ENCODE measurements at regions not wholly inside any gene's neighbourhood (a gene's known extent, or its start where the extent isn't known, plus 50 kb on each side); places are given as distances from the start of the nearest gene placed in this dataset.

DNA sequence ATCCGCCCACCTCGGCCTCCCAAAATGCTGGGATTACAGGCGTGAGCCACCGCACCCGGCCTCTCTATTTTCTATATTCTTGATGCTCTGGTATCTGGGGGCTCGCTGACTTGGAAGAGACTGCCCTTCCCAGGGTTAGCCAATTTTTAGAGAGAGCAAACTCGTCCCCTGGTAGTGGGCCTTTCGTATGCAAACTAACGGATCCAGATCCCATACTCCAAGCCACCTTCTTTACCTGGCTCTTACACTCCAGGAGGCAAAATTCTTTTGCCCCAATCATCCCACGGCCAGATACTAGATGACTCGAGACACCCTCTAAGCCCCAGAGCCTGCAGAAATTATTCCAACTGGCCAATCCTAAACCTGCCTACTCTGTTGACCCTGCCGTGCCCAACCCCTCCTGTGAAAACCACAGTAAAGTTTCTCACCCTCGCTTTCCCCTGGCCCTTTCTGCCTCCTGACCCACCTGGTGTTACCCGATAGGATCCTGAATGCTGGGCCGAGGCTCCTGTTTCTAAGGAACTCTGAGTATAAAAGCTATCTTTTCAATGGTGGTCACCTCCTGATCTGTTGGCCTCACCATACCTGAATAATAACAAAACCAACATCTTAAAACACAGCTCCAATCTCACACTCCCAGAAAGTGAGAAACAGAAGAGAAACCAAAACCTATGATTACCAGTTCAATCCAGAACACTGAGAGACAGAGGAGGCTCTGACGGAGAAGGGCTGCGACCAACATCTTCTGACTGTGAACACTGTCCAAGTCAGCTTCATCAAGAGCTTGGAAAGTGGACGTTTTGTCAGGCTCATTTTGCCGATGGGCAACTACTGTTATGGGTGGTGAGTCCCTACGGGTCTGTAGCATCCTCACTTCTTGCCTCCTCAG is 57.6 kb upstream of the ZNF532 start:
- ChIA-PET POLR2A (no interaction called here), CTCF (ENCODE audit: low intra/inter-chr PET ratio) (no interaction called here)
- no peak for ATAC-seq
- Histone ChIP-seq H3K4me1 (replicated peaks in 1 of 2; ENCODE audit: control insufficient read depth in 2 of 2, insufficient read depth in 2 of 2, low read length in 2 of 2) (no peaks in the 10 kb centered on the region), H3K4me3 (no peak overlapping the region), H3K9me3 (replicated peaks; ENCODE audit: control insufficient read depth, insufficient read depth, low read depth, low read length) (no peaks in the 10 kb centered on the region), H3K27me3 (ENCODE audit: control insufficient read depth in 2 of 2, insufficient read depth in 2 of 2, low read length in 2 of 2) (no peaks in the 10 kb centered on the region), H3K79me2 (ENCODE audit: control insufficient read depth, insufficient read depth, low read length) (no peaks in the 10 kb centered on the region), H3K9ac (ENCODE audit: insufficient read depth in 1 of 2, low read depth in 2 of 2, low read length in 2 of 2) (no peak overlapping the region), H3K4me2 (ENCODE audit: insufficient read depth, low read length) (no peak overlapping the region), H3K9me1 (ENCODE audit: control insufficient read depth, insufficient read depth, low read length) (no peaks in the 10 kb centered on the region), H3K36me3 (ENCODE audit: control insufficient read depth, insufficient read depth, low read length) (no peaks in the 10 kb centered on the region), H3K27ac (ENCODE audit: extremely low read depth, low read depth, low read length) (no peak overlapping the region), H4K20me1 (replicated peaks; ENCODE audit: control insufficient read depth, insufficient read depth, low read length) (no peaks in the 10 kb centered on the region), H2AFZ (ENCODE audit: low read depth, low read length) (no peak overlapping the region)
- no TSS peak for BruUV-seq (replicated peaks)
- in situ Hi-C loops (cut with MboI) (no loop called here), intact Hi-C loops (cut with micrococcal nuclease) (no loop called here)
- no peak for DNase-seq (ENCODE audit: extremely low read depth in 1 of 4, low spot score in 3 of 4)
- under 1% methylated on average over 14 of the region's 20 CpGs for WGBS (ENCODE audit: insufficient coverage, low coverage, missing lambda C conversion rate)
- FAIRE-seq = no peak
- no peak for TF ChIP-seq KAT8 (IDR thresholded peaks at IDR 0.05; ENCODE audit: low read depth)
- TF ChIP-seq, protein P1, sequence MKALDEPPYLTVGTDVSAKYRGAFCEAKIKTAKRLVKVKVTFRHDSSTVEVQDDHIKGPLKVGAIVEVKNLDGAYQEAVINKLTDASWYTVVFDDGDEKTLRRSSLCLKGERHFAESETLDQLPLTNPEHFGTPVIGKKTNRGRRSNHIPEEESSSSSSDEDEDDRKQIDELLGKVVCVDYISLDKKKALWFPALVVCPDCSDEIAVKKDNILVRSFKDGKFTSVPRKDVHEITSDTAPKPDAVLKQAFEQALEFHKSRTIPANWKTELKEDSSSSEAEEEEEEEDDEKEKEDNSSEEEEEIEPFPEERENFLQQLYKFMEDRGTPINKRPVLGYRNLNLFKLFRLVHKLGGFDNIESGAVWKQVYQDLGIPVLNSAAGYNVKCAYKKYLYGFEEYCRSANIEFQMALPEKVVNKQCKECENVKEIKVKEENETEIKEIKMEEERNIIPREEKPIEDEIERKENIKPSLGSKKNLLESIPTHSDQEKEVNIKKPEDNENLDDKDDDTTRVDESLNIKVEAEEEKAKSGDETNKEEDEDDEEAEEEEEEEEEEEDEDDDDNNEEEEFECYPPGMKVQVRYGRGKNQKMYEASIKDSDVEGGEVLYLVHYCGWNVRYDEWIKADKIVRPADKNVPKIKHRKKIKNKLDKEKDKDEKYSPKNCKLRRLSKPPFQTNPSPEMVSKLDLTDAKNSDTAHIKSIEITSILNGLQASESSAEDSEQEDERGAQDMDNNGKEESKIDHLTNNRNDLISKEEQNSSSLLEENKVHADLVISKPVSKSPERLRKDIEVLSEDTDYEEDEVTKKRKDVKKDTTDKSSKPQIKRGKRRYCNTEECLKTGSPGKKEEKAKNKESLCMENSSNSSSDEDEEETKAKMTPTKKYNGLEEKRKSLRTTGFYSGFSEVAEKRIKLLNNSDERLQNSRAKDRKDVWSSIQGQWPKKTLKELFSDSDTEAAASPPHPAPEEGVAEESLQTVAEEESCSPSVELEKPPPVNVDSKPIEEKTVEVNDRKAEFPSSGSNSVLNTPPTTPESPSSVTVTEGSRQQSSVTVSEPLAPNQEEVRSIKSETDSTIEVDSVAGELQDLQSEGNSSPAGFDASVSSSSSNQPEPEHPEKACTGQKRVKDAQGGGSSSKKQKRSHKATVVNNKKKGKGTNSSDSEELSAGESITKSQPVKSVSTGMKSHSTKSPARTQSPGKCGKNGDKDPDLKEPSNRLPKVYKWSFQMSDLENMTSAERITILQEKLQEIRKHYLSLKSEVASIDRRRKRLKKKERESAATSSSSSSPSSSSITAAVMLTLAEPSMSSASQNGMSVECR (CRISPR knock-in tag; IDR thresholded peaks at IDR 0.05) = no peak
- TF ChIP-seq SMARCC2 (IDR thresholded peaks at IDR 0.05; ENCODE audit: low read depth) = no peak
- no peak for TF ChIP-seq MED1 (CRISPR knock-in tag; IDR thresholded peaks at IDR 0.05; ENCODE audit: borderline replicate concordance)
- TF ChIP-seq, protein P2, sequence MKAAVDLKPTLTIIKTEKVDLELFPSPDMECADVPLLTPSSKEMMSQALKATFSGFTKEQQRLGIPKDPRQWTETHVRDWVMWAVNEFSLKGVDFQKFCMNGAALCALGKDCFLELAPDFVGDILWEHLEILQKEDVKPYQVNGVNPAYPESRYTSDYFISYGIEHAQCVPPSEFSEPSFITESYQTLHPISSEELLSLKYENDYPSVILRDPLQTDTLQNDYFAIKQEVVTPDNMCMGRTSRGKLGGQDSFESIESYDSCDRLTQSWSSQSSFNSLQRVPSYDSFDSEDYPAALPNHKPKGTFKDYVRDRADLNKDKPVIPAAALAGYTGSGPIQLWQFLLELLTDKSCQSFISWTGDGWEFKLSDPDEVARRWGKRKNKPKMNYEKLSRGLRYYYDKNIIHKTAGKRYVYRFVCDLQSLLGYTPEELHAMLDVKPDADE (conservative IDR thresholded peaks at IDR 0.05; ENCODE audit: control insufficient read depth, low read depth, low read length) = no peak
- TF ChIP-seq, protein P3, sequence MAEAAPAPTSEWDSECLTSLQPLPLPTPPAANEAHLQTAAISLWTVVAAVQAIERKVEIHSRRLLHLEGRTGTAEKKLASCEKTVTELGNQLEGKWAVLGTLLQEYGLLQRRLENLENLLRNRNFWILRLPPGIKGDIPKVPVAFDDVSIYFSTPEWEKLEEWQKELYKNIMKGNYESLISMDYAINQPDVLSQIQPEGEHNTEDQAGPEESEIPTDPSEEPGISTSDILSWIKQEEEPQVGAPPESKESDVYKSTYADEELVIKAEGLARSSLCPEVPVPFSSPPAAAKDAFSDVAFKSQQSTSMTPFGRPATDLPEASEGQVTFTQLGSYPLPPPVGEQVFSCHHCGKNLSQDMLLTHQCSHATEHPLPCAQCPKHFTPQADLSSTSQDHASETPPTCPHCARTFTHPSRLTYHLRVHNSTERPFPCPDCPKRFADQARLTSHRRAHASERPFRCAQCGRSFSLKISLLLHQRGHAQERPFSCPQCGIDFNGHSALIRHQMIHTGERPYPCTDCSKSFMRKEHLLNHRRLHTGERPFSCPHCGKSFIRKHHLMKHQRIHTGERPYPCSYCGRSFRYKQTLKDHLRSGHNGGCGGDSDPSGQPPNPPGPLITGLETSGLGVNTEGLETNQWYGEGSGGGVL (CRISPR knock-in tag; IDR thresholded peaks at IDR 0.05) = no peak
- TF ChIP-seq CBX3 (IDR thresholded peaks at IDR 0.05; ENCODE audit: borderline replicate concordance in 1 of 2, low read length in 2 of 2) = no peak
- no peak for TF ChIP-seq ZNF586 (CRISPR knock-in tag; conservative IDR thresholded peaks at IDR 0.05)
- TF ChIP-seq EWSR1 (IDR thresholded peaks at IDR 0.05; ENCODE audit: borderline replicate concordance, low read depth, partially characterized antibody) = no peak
- no peak for TF ChIP-seq LARP7 (IDR thresholded peaks at IDR 0.05)
- TF ChIP-seq, protein P4, sequence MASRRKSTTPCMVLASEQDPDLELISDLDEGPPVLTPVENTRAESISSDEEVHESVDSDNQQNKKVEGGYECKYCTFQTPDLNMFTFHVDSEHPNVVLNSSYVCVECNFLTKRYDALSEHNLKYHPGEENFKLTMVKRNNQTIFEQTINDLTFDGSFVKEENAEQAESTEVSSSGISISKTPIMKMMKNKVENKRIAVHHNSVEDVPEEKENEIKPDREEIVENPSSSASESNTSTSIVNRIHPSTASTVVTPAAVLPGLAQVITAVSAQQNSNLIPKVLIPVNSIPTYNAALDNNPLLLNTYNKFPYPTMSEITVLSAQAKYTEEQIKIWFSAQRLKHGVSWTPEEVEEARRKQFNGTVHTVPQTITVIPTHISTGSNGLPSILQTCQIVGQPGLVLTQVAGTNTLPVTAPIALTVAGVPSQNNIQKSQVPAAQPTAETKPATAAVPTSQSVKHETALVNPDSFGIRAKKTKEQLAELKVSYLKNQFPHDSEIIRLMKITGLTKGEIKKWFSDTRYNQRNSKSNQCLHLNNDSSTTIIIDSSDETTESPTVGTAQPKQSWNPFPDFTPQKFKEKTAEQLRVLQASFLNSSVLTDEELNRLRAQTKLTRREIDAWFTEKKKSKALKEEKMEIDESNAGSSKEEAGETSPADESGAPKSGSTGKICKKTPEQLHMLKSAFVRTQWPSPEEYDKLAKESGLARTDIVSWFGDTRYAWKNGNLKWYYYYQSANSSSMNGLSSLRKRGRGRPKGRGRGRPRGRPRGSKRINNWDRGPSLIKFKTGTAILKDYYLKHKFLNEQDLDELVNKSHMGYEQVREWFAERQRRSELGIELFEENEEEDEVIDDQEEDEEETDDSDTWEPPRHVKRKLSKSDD (conservative IDR thresholded peaks at IDR 0.05; ENCODE audit: low read length) = no peak
